K562 (cell line): ENCODE measurements at regions not wholly inside any gene's neighbourhood (a gene's known extent, or its start where the extent isn't known, plus 50 kb on each side); places are given as distances from the start of the nearest gene placed in this dataset.

Experiments used
- ATAC-seq: fragments of 200-7000 bp; cut with Tn5 transposase; 3 replicates; pipeline ENCODE4 v1.9.1; 2020; ENCODE audit warnings: moderate library complexity
- BruUV-seq: library from RNA; stranded (reverse); fragments of 400-500 nt; replicated peaks from 2 replicates; lab custom pipeline; 2021; lab: Mats Ljungman, UMichigan
- CTCF ChIA-PET: fragments of 300-600 bp; formaldehyde crosslinking; extraction: SDS; loops from one replicate; lab custom pipeline; 2021; ENCODE audit warnings: low intra/inter-chr PET ratio; lab: Yijun Ruan, JAX
- POLR2A ChIA-PET: fragments of 300-600, 350-650 bp; sonication (Branson Sonifier 250); formaldehyde crosslinking; extraction: SDS; loops from one replicate; lab custom pipeline; 2021; ENCODE audit warnings: antibody characterized with exemption, inconsistent platforms; lab: Yijun Ruan, JAX
- DNase-seq, 4 experiments: peaks; one replicate each; pipeline versions ENCODE4 v3.0.0 to v3.0.0-alpha.2; 2011 to 2018; ENCODE audit warnings: low spot score in 3 of 4, mixed read lengths in 3 of 4; ENCODE audit errors: extremely low read depth in 1 of 4
- FAIRE-seq: peaks from 2 replicates; lab custom pipeline; 2011; peaks lifted over from hg19 to GRCh38; lab: Jason Lieb, UNC
- H2AFZ ChIP-seq: 2 replicates; pipeline ENCODE4 v1.6.0; 2011; ENCODE audit warnings: low read depth, low read length, control low read depth, inconsistent platforms
- H3K27ac ChIP-seq: fragments of 200-600 bp; 3 replicates; pipeline ENCODE4 v1.8.0; 2011; ENCODE audit warnings: low read depth, mild to moderate bottlenecking, control low read depth, inconsistent platforms, low read length, moderate library complexity, mixed read lengths; ENCODE audit errors: extremely low read depth
- H3K27me3 ChIP-seq, 2 experiments: fragments of 300-600 bp in 1 of 2; 2 replicates in 1 of 2; 3 replicates in 1 of 2; pipeline versions ENCODE4 v1.6.0 to v1.8.0; 2011; ENCODE audit warnings: inconsistent platforms in 2 of 2, low read length in 2 of 2, mild to moderate bottlenecking in 1 of 2, mixed read lengths in 1 of 2, moderate library complexity in 1 of 2; ENCODE audit not compliant: control insufficient read depth in 2 of 2, insufficient read depth in 2 of 2
- H3K36me3 ChIP-seq: fragments of 300-600 bp; 3 replicates; pipeline ENCODE4 v1.8.0; 2011; ENCODE audit warnings: mild to moderate bottlenecking, low read length, inconsistent platforms; ENCODE audit not compliant: control insufficient read depth, insufficient read depth
- H3K4me1 ChIP-seq, 2 experiments: fragments of 200-600 bp in 1 of 2; replicated peaks in 1 of 2; 2 replicates in 1 of 2; 3 replicates in 1 of 2; pipeline versions ENCODE4 v1.5.1 to v1.8.0; 2011; ENCODE audit warnings: inconsistent platforms in 2 of 2, low read length in 2 of 2, mild to moderate bottlenecking in 1 of 2, mixed read lengths in 1 of 2, moderate library complexity in 1 of 2; ENCODE audit not compliant: control insufficient read depth in 2 of 2, insufficient read depth in 2 of 2
- H3K4me2 ChIP-seq: 2 replicates; pipeline ENCODE4 v1.6.1; 2011; ENCODE audit warnings: low read length, control low read depth, inconsistent platforms, mixed read lengths; ENCODE audit not compliant: insufficient read depth
- H3K4me3 ChIP-seq: fragments of 200-600 bp; sonication (generic), shearing (Covaris generic); 2 replicates; pipeline ENCODE4 v1.5.1; 2016; ENCODE audit warnings: control low read depth, inconsistent platforms
- H3K79me2 ChIP-seq: fragments of 200-600 bp; 3 replicates; pipeline ENCODE4 v1.8.0; 2011; ENCODE audit warnings: low read length, inconsistent platforms; ENCODE audit not compliant: control insufficient read depth, insufficient read depth
- H3K9ac ChIP-seq, 2 experiments: 2 replicates each; pipeline versions ENCODE4 v1.6.0 to v1.6.1; 2011; ENCODE audit warnings: low read depth in 2 of 2, low read length in 2 of 2, control low read depth in 1 of 2, inconsistent platforms in 1 of 2, mild to moderate bottlenecking in 1 of 2, mixed read lengths in 1 of 2; ENCODE audit not compliant: insufficient read depth in 1 of 2
- H3K9me1 ChIP-seq: one replicate; pipeline ENCODE4 v1.6.0; 2011; ENCODE audit warnings: inconsistent platforms, mild to moderate bottlenecking, low read length, moderate library complexity; ENCODE audit not compliant: control insufficient read depth, insufficient read depth
- H3K9me3 ChIP-seq: replicated peaks from 2 replicates; pipeline ENCODE4 v1.5.1; 2011; ENCODE audit warnings: low read depth, low read length, inconsistent platforms; ENCODE audit not compliant: control insufficient read depth, insufficient read depth
- H4K20me1 ChIP-seq: replicated peaks from 2 replicates; pipeline ENCODE4 v1.6.1; 2011; ENCODE audit warnings: low read length, inconsistent platforms, mixed read lengths; ENCODE audit not compliant: control insufficient read depth, insufficient read depth
- ARNT ChIP-seq, 2 experiments: fragments of 450-650 bp; IDR thresholded peaks; 2 replicates each; pipeline ENCODE4 v1.6.1; 2016; ENCODE audit warnings: mild to moderate bottlenecking in 1 of 2
- CTCF ChIP-seq, 3 experiments: IDR thresholded peaks in 2 of 3; conservative IDR thresholded peaks in 1 of 3; 2 replicates each; pipeline ENCODE4 v1.5.1; 2011 to 2012; ENCODE audit warnings: low read length in 3 of 3, mild to moderate bottlenecking in 3 of 3, control low read depth in 2 of 3, improper control_type of control experiment in 1 of 3, inconsistent platforms in 1 of 3, low read depth in 1 of 3, mixed read lengths in 1 of 3, moderate library complexity in 1 of 3; ENCODE audit not compliant: insufficient read depth in 2 of 3
- CXXC5 ChIP-seq: fragments of 250-450 bp; sonication (Bioruptor Pico); IDR thresholded peaks from 2 replicates; pipeline ENCODE4 v1.8.0; 2022; ENCODE audit warnings: inconsistent platforms, mild to moderate bottlenecking, moderate library complexity
- NELFE ChIP-seq: IDR thresholded peaks from 2 replicates; pipeline ENCODE4 v1.6.1; 2011; ENCODE audit warnings: mild to moderate bottlenecking; ENCODE audit not compliant: insufficient read depth, insufficient read length
- RCOR1 ChIP-seq, 2 experiments: IDR thresholded peaks; 2 replicates each; pipeline ENCODE4 v1.6.1; 2012; ENCODE audit warnings: low read depth in 2 of 2, low read length in 2 of 2, borderline replicate concordance in 1 of 2, improper control_type of control experiment in 1 of 2
- SMC3 ChIP-seq: conservative IDR thresholded peaks from 2 replicates; pipeline ENCODE4 v1.6.1; 2011; ENCODE audit warnings: low read depth, low read length, improper control_type of control experiment; ENCODE audit not compliant: insufficient read depth
- TEAD1 ChIP-seq, 2 experiments: fragments of 450-650 bp in 1 of 2; sonication (generic) in 1 of 2; formaldehyde crosslinking; IDR thresholded peaks; 2 replicates each; pipeline versions ENCODE4 v1.4.0 to v1.8.0; 2020 to 2022; ENCODE audit warnings: mild to moderate bottlenecking in 2 of 2, missing genetic modification reagents in 1 of 2
- TEAD2 ChIP-seq: fragments of 450-650 bp; IDR thresholded peaks from 2 replicates; pipeline ENCODE4 v1.6.1; 2016; ENCODE audit warnings: missing genetic modification characterization, control low read depth, missing compliant biosample characterization
- ZNF644 ChIP-seq: fragments of 200-800 bp; sonication (Bioruptor generic); IDR thresholded peaks from 2 replicates; pipeline ENCODE4 v1.6.1; 2016; ENCODE audit warnings: low read depth, missing genetic modification characterization, missing compliant biosample characterization
- WGBS: fragments of 100-300 bp; shearing (Covaris generic); methylation state at CpG from one replicate; pipeline ENCODE4 v1.1.6; 2016; ENCODE audit warnings: low coverage, mixed read lengths; ENCODE audit not compliant: insufficient coverage; ENCODE audit errors: missing lambda C conversion rate; 5-methylcytosine and 5-hydroxymethylcytosine counted together
- in situ Hi-C: fragments of 300-500 bp; cut with MboI; formaldehyde crosslinking; loops from 4 replicates; pipeline ENCODE4 v1.15.0; 2018; ENCODE audit warnings: inconsistent platforms, mixed read lengths
- intact Hi-C: fragments of 100-400 bp; cut with micrococcal nuclease; formaldehyde crosslinking; loops from 2 replicates; pipeline ENCODE4 v1.14.2; 2022
- TF ChIP-seq, protein P1 (sequence below): fragments of 450-650 bp; IDR thresholded peaks from one replicate; pipeline ENCODE4 v1.6.1; 2018; ENCODE audit warnings: mild to moderate bottlenecking, moderate library complexity; ENCODE audit not compliant: partially characterized antibody

DNA sequence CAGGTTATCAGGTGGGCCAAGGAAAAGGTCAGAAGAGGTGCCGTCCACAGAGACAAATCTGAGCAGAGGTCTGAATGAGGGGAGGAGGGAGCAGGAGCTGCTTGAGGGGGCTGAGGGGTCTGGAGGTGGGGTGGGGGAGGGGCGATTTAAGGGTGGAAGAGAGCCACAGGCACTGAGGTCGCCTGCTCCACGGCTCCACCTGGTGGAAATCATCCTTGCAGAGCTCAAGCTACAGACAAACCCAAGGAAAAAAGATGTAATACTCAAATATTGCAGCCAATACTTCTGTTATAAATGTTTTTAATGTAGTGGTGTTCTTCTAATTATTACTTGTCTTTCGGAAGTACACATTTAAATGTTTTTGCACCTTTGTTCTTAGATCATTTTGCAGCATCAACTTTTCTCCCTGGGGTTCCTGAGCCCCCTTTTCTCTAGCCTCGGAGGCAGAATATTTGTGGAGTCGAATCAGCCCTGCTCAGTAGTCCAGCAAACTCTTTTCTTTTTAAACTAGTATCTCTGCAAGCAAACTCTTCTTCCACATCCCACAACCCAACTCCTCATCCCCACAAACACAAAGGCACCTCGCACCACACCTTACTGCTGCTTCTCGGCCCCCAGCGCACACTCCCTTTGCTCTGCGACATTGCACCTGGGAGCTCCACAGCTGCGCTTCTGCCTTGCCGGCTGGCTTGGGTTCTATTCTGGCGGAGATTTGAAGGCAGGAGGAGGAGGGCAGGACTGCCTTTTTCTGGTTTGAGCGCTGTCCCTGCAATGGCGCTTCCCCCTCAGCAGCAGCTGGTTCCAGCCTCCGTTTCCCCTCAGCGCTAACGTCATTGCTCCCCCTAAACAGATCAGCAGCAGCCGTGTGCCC, 51.0 kb upstream of the TFAP2A start:
- Histone ChIP-seq H2AFZ (no peak overlapping the region), H3K4me2 (no peak overlapping the region), H3K9ac (no peak overlapping the region), H4K20me1 (no peaks in the 10 kb centered on the region; the same call in 1 of the 2 replicates), H3K9me3 (no peaks in the 10 kb centered on the region), H3K36me3 (no peaks in the 10 kb centered on the region), H3K4me3 (no peak overlapping the region), H3K27me3 (peaks cover 20 to 26% of the 10 kb centered on the region in 2 experiments), H3K27ac (no peak overlapping the region), H3K79me2 (no peaks in the 10 kb centered on the region), H3K4me1 (peaks cover 12 to 18% of the 10 kb centered on the region in 2 experiments), H3K9me1 (no peaks in the 10 kb centered on the region)
- intact Hi-C loops (no loop called here), in situ Hi-C loops (no loop called here)
- ChIA-PET CTCF (interaction anchor here (0.6 kb wide), 1 partner anchor 489 kb away, joined by 3 read pairs; no protein-coding TSS in a partner anchor), POLR2A (no interaction called here)
- ATAC-seq (peak; percentile 87), DNase-seq (peak; percentile 46 to 83 (median 59)), FAIRE-seq (peak; percentile 78)
- BruUV-seq: no TSS peak
- WGBS: 34% methylated on average over 20 of the region's 20 CpGs
- TF ChIP-seq ARNT (IDR thresholded peaks at IDR 0.05): no peak
- TF ChIP-seq NELFE: no peak
- TF ChIP-seq SMC3: peak; percentile 64; the same call in 1 of the 2 replicates
- TF ChIP-seq RCOR1 (IDR thresholded peaks at IDR 0.05; ENCODE audit: borderline replicate concordance in 1 of 2, low read depth in 2 of 2, low read length in 2 of 2): peak in 1 of 2 experiments; percentile 16; a peak in 1 of 4 replicates
- TF ChIP-seq ZNF644 (tag): no peak
- TF ChIP-seq CTCF (IDR thresholded peaks at IDR 0.05 in 2 of 3, conservative IDR thresholded peaks at IDR 0.05 in 1 of 3; ENCODE audit: insufficient read depth in 2 of 3, low read depth in 1 of 3, low read length in 3 of 3): peak; percentile 61 to 77 (median 77)
- TF ChIP-seq, protein P1, sequence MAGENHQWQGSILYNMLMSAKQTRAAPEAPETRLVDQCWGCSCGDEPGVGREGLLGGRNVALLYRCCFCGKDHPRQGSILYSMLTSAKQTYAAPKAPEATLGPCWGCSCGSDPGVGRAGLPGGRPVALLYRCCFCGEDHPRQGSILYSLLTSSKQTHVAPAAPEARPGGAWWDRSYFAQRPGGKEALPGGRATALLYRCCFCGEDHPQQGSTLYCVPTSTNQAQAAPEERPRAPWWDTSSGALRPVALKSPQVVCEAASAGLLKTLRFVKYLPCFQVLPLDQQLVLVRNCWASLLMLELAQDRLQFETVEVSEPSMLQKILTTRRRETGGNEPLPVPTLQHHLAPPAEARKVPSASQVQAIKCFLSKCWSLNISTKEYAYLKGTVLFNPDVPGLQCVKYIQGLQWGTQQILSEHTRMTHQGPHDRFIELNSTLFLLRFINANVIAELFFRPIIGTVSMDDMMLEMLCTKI: no peak
- TF ChIP-seq TEAD2 (tag): no peak
- TF ChIP-seq CXXC5 (CRISPR knock-in tag): no peak
- TF ChIP-seq TEAD1 (CRISPR knock-in tag; IDR thresholded peaks at IDR 0.05): peak in 1 of 2 experiments; percentile 50; a peak in 1 of 4 replicates
